Activated CD4-positive, alpha-beta T cell treated with anti-CD3 and anti-CD28 coated beads for 36 hours (primary cell): ENCODE measurements at regions not wholly inside any gene's neighbourhood (a gene's known extent, or its start where the extent isn't known, plus 50 kb on each side); places are given as distances from the start of the nearest gene placed in this dataset.

Source experiments
- ATAC-seq: fragments of 200-7000 bp; cut with Tn5 transposase; one replicate; pipeline ENCODE4 v1.10.0; 2021; ENCODE audit warnings: mild to moderate bottlenecking, moderate library complexity
- CTCF ChIA-PET: fragments of 350-600 bp; sonication (Branson Sonifier 250); formaldehyde crosslinking; loops from one replicate; lab custom pipeline; 2021; ENCODE audit warnings: antibody characterized with exemption; lab: Charles Lee
- POLR2A ChIA-PET: fragments of 350-600 bp; sonication (Branson Sonifier 250); formaldehyde crosslinking; loops from one replicate; lab custom pipeline; 2021; ENCODE audit warnings: antibody characterized with exemption, inconsistent platforms; lab: Charles Lee
- DNase-seq: peaks from one replicate; pipeline ENCODE4 v3.0.0-alpha.2; 2020
- H3K27ac Mint-ChIP-seq: one replicate; pipeline ENCODE4 v1.8.0; 2021; ENCODE audit warnings: mixed read lengths
- H3K27me3 Mint-ChIP-seq: one replicate; pipeline ENCODE4 v1.8.0; 2021; ENCODE audit warnings: mixed read lengths
- H3K36me3 Mint-ChIP-seq: one replicate; pipeline ENCODE4 v1.8.0; 2021; ENCODE audit warnings: low read depth, mixed read lengths
- H3K4me1 Mint-ChIP-seq: one replicate; pipeline ENCODE4 v1.8.0; 2021; ENCODE audit warnings: mixed read lengths
- H3K4me3 Mint-ChIP-seq: one replicate; pipeline ENCODE4 v1.8.0; 2021; ENCODE audit warnings: mild to moderate bottlenecking, moderate library complexity, mixed read lengths
- H3K9me3 Mint-ChIP-seq: one replicate; pipeline ENCODE4 v1.8.0; 2021; ENCODE audit warnings: low read depth, mixed read lengths
- intact Hi-C, 2 experiments: fragments of 100-400 bp; cut with DNase I in 1 of 2; cut with micrococcal nuclease in 1 of 2; formaldehyde crosslinking; loops; one replicate each; pipeline versions ENCODE4 v1.14.2 to v1.15.1; 2022 to 2024; cut with DNase I, micrococcal nuclease

DNA sequence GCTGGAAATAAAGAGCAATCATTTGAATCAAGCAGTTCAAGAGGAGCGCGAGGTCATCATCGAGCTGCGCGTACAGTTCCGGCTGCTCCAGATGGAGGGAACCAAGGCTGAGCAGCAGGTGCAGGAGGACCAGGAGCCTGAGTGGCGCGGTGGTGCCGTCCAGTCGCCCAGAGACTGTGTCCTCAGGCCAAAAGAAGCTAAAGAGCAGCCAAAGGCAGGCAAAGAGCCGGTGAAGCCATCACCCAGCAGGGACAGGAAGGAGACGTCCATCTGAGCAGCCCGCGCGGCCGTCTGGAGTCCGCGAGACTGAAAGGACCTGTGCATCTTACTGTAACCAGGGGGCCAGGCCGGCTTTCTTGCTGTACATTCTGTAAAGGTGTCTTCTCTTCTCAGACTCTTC, 277.2 kb upstream of the TTC14 start:
- Mint-ChIP-seq H3K4me1 (no peaks in the 10 kb centered on the region), H3K4me3 (no peak overlapping the region), H3K36me3 (no peaks in the 10 kb centered on the region), H3K9me3 (no peaks in the 10 kb centered on the region), H3K27ac (no peak overlapping the region), H3K27me3 (no peaks in the 10 kb centered on the region)
- DNase-seq: no peak
- ChIA-PET CTCF (no interaction called here), POLR2A (no interaction called here)
- intact Hi-C loops: no loop called here
- ATAC-seq: no peak

DNA sequence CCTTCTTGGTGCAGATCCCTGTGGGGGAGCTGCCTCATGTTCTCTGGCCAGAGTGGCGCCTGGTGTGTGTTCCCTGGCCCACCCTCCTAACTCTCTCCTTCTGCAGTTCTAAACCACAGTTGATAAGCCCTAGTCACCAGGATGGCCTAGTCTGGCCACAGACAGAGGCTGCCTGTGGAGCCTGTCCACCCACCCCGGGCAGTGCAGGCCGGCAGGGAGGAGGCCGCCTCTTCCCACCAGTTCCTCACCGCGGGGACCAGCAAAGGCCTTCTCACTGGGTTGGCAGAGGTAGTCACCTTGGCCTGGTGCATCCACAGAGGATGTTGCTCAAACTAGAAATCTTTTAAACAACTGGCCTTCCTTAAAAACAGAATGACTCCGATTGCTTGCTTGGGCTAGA, 276.4 kb upstream of the TTC14 start:
- intact Hi-C loops: no loop called here
- H3K4me3 Mint-ChIP-seq: no peak overlapping the region
- ChIA-PET POLR2A (no interaction called here), CTCF (no interaction called here)
- H3K27me3 Mint-ChIP-seq: no peaks in the 10 kb centered on the region
- ATAC-seq: no peak
- no peaks in the 10 kb centered on the region for H3K36me3 Mint-ChIP-seq
- no peaks in the 10 kb centered on the region for H3K9me3 Mint-ChIP-seq
- H3K27ac Mint-ChIP-seq: no peak overlapping the region
- no peak for DNase-seq
- H3K4me1 Mint-ChIP-seq: no peaks in the 10 kb centered on the region

DNA sequence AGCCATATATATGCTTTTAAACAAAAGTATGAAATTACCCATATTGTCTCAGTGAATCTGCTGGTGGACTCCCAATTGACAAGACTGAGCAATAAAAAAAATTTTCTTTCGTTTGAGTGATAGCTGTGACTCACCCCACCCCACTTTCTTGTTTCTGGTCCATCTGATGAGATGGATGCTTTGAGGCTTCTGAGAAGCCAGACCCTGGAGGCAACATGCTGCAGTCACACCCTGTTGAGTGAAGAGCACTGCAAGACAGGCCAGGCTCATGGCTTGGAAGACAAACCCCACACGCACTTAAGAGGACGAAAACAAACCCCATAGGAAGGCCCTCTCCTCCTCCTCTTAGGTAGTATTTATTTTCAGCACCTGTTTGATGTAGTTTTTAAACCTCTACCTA, 276.0 kb upstream of the TTC14 start:
- no peak for ATAC-seq
- no peak overlapping the region for H3K4me3 Mint-ChIP-seq
- no peaks in the 10 kb centered on the region for H3K9me3 Mint-ChIP-seq
- H3K27me3 Mint-ChIP-seq: no peaks in the 10 kb centered on the region
- ChIA-PET POLR2A (no interaction called here), CTCF (no interaction called here)
- intact Hi-C loops: no loop called here
- no peak overlapping the region for H3K27ac Mint-ChIP-seq
- no peaks in the 10 kb centered on the region for H3K36me3 Mint-ChIP-seq
- no peaks in the 10 kb centered on the region for H3K4me1 Mint-ChIP-seq
- DNase-seq: no peak

DNA sequence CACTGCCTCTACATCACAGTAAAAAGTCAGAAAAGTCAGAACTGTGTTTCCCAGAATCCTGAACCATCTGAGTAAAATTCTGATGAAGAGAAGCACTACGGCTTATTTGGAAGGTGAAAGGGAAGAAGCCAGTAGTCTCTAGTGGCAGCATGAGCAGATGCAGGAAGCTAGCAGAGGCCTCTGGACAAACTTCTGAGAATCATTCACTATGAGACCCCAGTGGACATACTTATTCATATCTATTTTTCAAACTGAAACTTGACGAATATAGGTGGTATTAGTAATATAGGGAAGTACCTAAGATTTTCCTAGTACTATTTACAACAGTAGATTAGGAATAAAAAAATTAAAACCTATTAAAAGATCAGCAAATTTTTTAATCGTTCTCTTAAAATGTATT, 272.8 kb upstream of the TTC14 start:
- H3K4me1 Mint-ChIP-seq: no peaks in the 10 kb centered on the region
- no peaks in the 10 kb centered on the region for H3K27me3 Mint-ChIP-seq
- H3K9me3 Mint-ChIP-seq: peaks cover 2% of the 10 kb centered on the region
- no peak overlapping the region for H3K27ac Mint-ChIP-seq
- ChIA-PET POLR2A (no interaction called here), CTCF (no interaction called here)
- no peak for DNase-seq
- H3K36me3 Mint-ChIP-seq: no peaks in the 10 kb centered on the region
- intact Hi-C loops: no loop called here
- ATAC-seq: no peak
- H3K4me3 Mint-ChIP-seq: no peak overlapping the region

DNA sequence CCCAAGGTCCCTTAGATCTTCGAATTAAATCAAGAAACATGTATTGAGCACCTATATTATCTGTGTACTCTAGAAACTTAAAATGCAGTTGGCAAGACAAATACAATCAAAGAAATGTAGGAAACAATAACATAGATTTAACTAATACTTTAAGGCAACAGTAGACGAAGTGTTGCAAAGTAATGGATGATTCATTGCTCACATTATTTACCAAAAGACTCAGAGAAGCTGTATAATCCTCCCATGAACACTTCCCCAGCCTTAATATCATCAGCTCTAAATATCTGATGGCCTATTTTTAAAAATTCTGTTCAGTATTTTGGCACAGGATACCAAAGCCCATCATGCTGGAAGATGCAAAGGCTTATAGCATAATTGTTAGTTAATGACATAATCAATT, 272.1 kb upstream of the TTC14 start:
- peaks cover 2% of the 10 kb centered on the region for H3K9me3 Mint-ChIP-seq
- intact Hi-C loops: no loop called here

DNA sequence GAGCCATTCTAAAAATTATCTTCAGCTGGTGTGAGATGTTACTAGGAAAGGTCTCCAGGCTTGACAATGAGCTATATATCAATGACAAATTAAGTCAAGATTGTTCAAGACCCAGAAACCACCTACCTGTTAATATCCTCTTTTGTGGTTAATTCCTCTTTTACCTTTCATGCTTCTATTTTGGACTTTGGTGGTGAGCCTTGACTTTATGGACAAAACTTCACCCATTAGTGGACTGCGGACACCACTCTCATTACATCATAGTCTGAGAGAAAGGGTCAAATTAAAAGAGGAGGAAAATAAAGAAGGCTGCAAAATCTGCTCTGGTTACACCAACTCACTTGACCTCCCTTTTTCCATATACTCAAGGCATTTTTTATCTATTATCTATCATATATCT, 271.5 kb upstream of the TTC14 start:
- Mint-ChIP-seq H3K27me3 (no peaks in the 10 kb centered on the region), H3K4me3 (no peak overlapping the region), H3K9me3 (peaks cover 2% of the 10 kb centered on the region), H3K27ac (no peak overlapping the region), H3K36me3 (no peaks in the 10 kb centered on the region), H3K4me1 (no peaks in the 10 kb centered on the region)
- DNase-seq (no peak), ATAC-seq (no peak)
- intact Hi-C loops: no loop called here
- ChIA-PET POLR2A (no interaction called here), CTCF (no interaction called here)

More for the DNA sequence above, 272.1 kb upstream of the TTC14 start:
- H3K27me3 Mint-ChIP-seq: no peaks in the 10 kb centered on the region
- H3K36me3 Mint-ChIP-seq: no peaks in the 10 kb centered on the region
- H3K4me3 Mint-ChIP-seq: no peak overlapping the region
- no peaks in the 10 kb centered on the region for H3K4me1 Mint-ChIP-seq
- ATAC-seq (no peak), DNase-seq (no peak)
- ChIA-PET CTCF (no interaction called here), POLR2A (no interaction called here)
- H3K27ac Mint-ChIP-seq: no peak overlapping the region

DNA sequence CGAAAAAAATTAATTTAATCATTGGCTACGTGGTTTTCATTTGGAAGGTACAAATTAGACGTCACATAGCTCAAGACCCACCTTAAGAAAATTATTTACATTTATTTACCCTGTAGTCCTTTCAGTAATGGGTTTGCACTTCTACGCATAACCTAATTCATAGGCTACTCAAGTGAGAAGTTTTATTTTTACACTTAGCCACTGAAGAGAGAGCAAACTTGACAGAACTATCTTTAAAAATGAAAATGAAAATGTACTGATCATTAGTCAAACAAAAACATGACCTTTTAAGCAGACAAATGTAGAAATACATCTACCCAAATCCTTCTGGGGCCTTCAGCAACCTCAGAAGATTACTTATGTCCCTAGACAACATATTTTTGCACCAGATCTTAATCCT, 269.4 kb upstream of the TTC14 start:
- POLR2A ChIA-PET: no interaction called here
- CTCF ChIA-PET: no interaction called here
- Mint-ChIP-seq H3K4me1 (no peaks in the 10 kb centered on the region), H3K9me3 (peaks cover 2% of the 10 kb centered on the region), H3K27ac (no peak overlapping the region), H3K27me3 (no peaks in the 10 kb centered on the region), H3K4me3 (no peak overlapping the region), H3K36me3 (no peaks in the 10 kb centered on the region)
- DNase-seq (no peak), ATAC-seq (no peak)
- intact Hi-C loops: no loop called here

DNA sequence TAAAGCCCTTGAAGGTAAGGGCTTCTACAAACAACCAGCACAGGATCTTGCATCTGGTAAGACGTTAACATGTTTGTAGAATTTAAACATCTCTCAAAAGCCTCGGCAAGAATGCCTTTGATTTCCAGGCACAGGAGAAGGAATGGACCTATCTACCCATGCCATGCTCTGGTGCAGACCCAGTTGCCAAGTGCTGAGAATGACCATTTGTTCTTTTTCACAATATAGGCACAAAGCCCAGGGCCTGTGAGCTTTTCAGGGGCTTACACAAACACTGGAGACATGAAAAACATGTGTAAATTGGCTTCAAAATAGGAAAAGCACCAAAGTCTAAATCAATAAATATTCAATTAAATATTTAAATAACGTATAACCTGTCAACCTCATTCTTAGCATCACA, 266.9 kb upstream of the TTC14 start:
- Mint-ChIP-seq H3K4me1 (no peaks in the 10 kb centered on the region), H3K4me3 (no peak overlapping the region), H3K36me3 (no peaks in the 10 kb centered on the region), H3K27ac (no peak overlapping the region), H3K27me3 (no peaks in the 10 kb centered on the region), H3K9me3 (peaks cover 2% of the 10 kb centered on the region)
- POLR2A ChIA-PET: no interaction called here
- no peak for DNase-seq
- intact Hi-C loops: no loop called here
- no peak for ATAC-seq
- CTCF ChIA-PET: no interaction called here

DNA sequence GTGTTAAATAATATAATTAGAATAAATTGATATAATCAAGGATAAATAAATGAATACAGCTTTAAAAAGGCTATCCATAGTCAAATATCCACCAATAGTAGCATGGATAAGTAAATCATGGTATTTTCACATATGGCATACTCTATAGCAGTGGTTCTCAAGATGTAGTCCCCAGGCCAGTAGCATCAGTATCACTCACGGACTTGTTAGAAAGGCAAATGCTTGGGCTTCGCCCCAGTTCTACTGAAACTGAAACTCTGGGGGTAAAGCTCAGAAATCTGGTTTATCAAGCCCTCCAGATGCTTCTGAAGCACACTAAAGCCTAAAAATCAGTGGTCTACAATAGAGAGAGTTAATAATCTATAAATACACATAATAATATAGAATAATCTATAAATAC, 261.6 kb upstream of the TTC14 start:
- H3K9me3 Mint-ChIP-seq: no peaks in the 10 kb centered on the region
- no peak for DNase-seq
- CTCF ChIA-PET: interaction anchor here (1.0 kb wide), 1 partner anchor 15 kb away, joined by 3 read pairs; no protein-coding TSS in a partner anchor
- no peak overlapping the region for H3K27ac Mint-ChIP-seq
- no peaks in the 10 kb centered on the region for H3K27me3 Mint-ChIP-seq
- POLR2A ChIA-PET: no interaction called here
- intact Hi-C loops: no loop called here
- ATAC-seq: no peak
- no peaks in the 10 kb centered on the region for H3K36me3 Mint-ChIP-seq
- H3K4me3 Mint-ChIP-seq: no peak overlapping the region
- no peaks in the 10 kb centered on the region for H3K4me1 Mint-ChIP-seq

DNA sequence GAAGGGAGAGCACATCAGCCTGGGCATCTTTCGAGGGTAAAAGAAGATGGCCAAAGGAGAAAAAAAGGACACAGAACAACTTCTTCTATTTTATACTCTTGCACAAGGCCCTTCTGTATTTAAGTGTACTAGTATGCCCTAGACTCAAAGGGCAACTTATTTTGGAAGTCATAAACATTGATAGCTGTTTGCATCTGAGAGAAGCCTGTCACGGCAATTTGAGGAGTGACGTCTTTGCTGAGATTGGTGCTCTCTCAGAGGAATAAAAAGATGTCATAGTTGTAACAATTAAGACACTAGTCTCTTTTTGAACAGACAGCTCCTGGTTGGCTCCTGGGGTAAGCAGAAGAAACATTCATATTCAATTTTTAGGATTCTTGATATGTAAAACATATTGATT, 260.4 kb upstream of the TTC14 start:
- ATAC-seq (no peak), DNase-seq (no peak)
- Mint-ChIP-seq H3K4me1 (no peaks in the 10 kb centered on the region), H3K4me3 (no peak overlapping the region), H3K27me3 (no peaks in the 10 kb centered on the region), H3K36me3 (no peaks in the 10 kb centered on the region), H3K9me3 (no peaks in the 10 kb centered on the region), H3K27ac (no peak overlapping the region)
- CTCF ChIA-PET: interaction anchor here (1.0 kb wide), 1 partner anchor 14 kb away, joined by 3 read pairs; no protein-coding TSS in a partner anchor
- intact Hi-C loops: no loop called here
- POLR2A ChIA-PET: no interaction called here

DNA sequence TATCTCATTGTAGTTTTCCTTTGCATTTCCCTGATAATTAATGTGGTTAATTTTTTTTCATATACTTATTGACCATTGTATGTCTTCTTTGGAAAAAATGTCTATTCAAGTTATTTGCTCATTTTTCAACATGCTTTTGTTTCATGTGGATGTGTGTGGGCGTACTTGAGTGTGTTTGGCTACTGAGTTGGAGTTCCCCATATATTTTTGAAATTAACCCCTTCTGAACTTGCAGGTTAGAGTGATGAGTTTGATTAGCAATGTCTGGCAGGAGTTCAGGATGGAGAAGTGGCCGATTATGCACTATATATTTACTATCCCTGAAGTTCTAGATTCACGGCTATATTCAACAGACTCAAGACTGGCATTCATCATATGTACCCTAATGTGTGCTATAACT, 250.4 kb upstream of the TTC14 start:
- no peak overlapping the region for H3K4me3 Mint-ChIP-seq
- no peak overlapping the region for H3K27ac Mint-ChIP-seq
- POLR2A ChIA-PET: no interaction called here
- H3K27me3 Mint-ChIP-seq: peaks cover 2% of the 10 kb centered on the region
- no peak for DNase-seq
- intact Hi-C loops: no loop called here
- CTCF ChIA-PET: no interaction called here
- no peak for ATAC-seq
- no peaks in the 10 kb centered on the region for H3K4me1 Mint-ChIP-seq
- H3K36me3 Mint-ChIP-seq: no peaks in the 10 kb centered on the region
- H3K9me3 Mint-ChIP-seq: no peaks in the 10 kb centered on the region

DNA sequence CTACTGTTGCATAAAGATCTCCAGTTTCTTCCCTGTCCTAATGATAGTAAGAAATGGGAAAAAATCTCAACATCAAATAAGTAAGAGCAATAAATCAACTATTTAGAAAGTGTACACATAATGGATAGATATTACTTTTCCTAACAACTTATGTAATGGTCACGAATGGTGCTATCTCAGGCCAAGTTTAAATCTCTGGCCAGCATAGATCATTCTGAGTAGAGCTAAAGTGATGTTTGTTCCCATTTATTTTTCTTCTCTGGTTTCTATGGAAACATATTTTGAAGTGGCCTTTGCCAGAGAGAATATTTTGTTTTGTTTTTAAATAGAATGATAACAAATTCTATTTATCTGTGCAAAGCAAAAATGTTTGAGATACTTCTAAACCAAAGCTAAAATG, 249.7 kb upstream of the TTC14 start:
- Mint-ChIP-seq H3K27ac (no peak overlapping the region), H3K36me3 (no peaks in the 10 kb centered on the region), H3K4me1 (no peaks in the 10 kb centered on the region), H3K27me3 (no peaks in the 10 kb centered on the region), H3K4me3 (no peak overlapping the region), H3K9me3 (no peaks in the 10 kb centered on the region)
- no peak for DNase-seq
- CTCF ChIA-PET: no interaction called here
- intact Hi-C loops: no loop called here
- ATAC-seq: no peak
- POLR2A ChIA-PET: no interaction called here

DNA sequence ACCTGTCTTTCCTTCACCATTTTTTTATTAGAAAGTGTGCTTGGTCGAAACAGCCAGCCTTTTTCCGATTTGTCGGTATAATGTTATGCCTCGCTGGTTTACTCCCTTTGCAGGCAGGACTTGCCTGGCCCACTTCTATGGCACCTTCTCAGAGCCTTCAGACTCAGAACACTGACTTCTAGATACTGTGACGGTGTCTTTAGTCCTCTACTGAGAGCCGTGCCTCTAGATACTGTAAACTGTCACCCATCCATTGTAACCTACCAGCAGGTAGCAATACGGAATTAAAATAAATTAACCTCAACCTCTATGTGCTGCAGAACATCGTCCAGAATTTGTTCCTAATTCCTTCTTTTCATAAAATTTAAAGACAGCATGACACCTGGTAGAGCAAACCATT, 247.7 kb upstream of the TTC14 start:
- ATAC-seq: no peak
- Mint-ChIP-seq H3K27ac (no peak overlapping the region), H3K27me3 (no peaks in the 10 kb centered on the region), H3K36me3 (no peaks in the 10 kb centered on the region), H3K4me3 (no peak overlapping the region), H3K9me3 (no peaks in the 10 kb centered on the region), H3K4me1 (no peaks in the 10 kb centered on the region)
- ChIA-PET CTCF (interaction anchor here (1.0 kb wide), 1 partner anchor 146 kb away, joined by 3 read pairs; no protein-coding TSS in a partner anchor), POLR2A (no interaction called here)
- no peak for DNase-seq
- intact Hi-C loops: no loop called here
